ENCODE measurements at regions not wholly inside any gene's neighbourhood (a gene's known extent, or its start where the extent isn't known, plus 50 kb on each side); places are given as distances from the start of the nearest gene placed in this dataset.
"Not testable (repeated sequence)": the region's sequence is repeated elsewhere in the genome, so short reads cannot be mapped to it uniquely, and the experiment has no call there.

DNA sequence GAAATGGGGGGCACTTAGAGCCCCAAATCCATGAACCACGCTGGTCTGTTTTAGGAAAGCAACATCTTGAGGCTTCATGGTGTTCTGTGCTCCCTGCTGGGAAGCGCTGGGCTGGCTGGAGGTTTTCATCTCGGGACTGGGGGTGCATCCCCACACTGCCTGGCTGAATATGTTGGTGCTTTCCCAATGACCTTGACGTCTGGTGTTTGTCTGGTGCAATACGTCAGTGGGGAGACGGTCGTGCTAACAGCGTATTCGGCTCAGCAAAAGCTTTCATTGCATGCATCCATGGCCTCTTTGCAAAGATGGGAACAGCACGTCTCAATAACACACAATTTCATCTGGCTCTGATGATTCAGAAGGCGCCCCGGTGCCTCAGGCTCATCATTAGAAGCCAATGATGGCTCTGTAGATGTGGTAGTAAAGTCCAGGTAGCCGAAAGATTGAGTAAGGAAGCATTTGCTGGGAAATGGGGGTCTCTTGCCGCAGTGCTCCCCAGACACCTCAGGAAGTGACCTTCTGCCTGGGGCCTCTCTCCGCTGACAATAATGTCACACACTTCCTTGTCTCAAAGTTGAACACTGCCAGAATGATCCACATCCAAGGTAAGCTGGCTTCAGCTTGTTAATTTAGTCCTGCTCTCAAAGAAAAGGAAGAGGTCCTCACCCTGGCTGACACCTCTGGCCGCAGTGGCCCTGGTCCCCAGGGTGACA lies 97.7 kb downstream of the ING1 start:
- no peak for DNase-seq

DNA sequence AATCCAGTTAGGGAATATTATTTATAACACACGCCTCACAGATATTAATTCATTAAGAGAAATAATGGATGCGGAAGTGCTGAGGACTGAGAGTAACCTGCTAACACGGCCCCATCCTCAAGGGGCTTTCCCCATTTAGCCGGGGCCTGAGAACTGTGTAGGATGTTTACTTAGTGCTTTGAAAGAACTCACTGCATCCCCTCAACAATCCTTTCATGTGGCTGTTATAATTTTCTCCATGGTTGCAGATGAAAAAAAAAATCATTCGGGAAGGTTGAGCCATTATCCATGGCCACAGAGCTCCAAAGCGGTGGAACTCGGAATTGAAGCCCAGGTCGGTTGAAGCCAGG lies 98.2 kb downstream of the ING1 start:
- no peak for DNase-seq

DNA sequence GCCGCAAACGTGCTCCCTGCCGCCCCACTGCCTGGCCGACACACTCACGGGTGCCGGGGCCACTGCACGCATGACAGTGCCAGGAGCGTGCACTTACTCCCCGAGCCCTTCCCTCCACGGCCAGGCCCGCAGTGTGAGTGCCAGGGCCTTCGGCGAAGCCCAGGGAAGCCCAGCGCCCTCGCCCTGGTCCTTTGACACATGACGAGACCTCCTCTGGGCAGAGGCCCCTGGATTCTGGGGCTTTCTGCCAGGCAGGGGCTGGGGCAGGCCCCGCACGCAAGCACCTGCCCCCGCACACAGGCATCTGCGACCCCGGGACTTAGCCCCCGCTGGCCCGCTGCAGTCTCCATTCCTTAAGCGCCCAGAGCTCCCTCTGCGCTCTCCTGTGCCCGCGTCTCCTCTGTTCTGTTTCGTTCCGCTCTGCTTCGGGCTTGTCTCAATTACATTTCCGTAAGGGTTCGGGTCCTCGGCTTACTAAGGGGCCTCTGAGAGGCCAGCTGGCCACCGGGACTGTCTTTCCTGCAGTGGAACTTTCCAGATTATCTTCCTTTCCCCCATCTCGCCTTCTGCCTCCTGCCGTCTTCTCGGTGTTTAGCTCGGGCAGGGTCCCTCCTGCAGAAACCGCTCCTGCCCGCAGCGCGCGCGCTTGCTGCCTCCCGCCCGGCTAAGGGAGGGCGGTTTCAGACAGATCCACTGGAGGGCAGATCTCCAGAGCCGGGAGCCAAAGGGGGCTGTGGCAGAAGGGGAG lies 98.8 kb downstream of the ING1 start:
- peak in 1 of 4 experiments; percentile 8 for DNase-seq

DNA sequence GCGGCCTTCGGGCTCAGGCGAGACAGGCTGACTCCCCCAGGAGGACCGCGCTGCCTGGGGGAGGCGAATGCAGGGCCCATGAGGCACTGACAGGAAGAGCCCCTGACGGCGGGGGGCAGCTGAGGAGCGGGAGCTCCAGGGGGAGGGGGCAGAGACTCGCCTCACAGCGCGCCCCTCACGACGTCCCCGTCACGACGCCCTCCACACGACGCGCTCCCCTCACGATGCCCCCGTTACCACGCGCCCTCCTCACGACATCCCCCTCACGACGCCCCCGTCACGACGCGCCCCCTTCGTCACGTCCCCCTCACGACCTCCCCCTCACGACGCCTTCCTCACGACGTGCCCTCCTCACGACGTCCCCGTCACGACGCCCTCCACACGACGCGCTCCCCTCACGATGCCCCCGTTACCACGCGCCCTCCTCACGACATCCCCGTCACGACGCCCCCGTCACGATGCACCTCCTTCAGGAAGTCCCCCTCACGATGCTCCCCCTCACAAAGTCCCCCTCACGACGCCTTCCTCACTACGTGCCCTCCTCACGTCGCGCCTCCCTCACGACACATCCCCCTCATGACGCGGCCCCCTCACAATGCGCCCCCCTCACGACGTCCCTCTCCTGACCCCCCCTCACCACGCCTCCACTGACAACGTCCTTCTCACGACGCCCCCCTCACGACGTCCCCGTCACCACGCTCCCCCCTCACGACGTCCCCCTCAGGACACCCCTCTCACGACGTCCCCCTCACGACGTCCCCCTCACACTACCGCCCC lies 99.6 kb downstream of the ING1 start:
- no peak for DNase-seq

DNA sequence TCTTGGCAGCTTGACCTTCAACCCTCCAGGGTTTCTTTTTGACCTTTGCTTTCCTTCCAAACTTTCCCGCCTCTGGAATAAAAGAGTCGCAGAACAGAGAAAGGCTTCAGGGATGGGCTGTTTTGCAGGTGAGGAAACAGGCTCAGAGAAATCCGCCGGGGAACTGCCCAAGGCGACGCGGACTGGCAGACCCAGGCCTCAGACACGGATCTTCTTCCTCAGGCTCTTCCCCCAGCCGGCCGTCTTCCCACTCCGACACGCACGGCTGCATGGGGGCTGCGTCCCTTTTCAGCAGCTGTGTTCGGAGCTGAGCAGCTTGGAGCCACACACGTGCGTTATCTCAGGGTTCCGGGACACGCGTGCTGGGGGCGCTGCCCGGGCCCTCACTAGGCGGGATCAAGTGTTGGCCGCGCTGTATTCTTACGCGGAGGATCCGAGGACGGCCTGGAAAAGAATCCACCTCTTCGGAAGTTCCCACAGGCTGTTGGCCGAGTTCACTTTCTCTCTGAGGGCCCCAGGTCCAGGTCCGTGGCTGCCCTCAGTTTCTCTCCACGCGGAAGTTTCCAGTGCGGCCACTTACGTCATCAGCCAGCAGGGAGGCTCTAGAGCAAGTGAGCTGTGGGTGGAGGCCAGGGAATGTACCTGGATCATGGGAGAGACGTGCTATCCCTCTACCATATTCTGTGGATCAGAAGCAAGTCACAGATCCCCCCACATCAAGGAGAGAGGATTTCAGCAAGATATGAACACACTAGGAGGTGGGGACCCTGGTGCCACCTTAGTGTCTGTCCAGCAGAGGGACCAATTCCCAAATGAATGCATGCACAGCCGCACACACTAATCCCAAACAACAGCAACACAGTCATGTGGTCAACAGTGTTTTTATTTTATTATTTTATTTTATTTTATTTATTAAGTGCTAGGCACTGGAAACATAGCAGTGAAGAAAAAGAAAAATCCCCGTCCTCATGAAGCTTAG lies 100.4 kb downstream of the ING1 start:
- DNase-seq: no peak

DNA sequence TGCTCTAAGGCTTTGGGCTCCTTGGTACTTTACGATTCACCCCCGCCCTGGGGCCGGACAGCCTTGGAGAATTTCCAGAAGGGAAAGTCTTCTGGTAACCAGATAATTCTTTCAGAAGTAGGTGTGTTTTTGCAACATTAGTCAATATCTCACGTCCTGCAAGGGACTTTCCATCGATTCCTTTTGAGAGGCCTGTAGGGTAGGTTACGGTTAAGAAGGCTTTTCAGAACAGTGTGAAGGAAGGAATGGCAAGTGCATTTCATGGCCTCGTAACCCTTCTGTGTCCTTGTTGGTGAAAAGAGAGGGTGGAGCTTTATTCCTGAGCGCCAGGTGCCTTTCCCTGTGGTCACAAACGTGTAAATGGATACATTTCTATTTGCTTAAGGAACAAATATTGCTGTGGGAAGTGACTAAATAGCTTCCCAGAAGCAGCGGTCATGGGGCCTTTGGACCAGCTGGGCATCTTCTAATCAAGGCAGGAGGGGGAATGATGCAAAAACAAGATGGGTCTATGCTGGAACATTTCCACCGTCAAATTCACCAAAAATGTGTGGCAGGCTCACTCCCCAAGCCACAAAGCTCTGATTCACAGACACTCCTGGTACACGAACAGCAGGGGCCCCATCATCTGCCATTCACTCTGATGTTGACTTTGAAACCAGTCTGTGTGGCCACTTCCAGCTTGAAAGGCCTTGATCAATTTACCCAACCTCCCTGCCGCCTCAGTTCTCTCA lies 99.2 kb downstream of the ANKRD10 start:
- DNase-seq: no peak

DNA sequence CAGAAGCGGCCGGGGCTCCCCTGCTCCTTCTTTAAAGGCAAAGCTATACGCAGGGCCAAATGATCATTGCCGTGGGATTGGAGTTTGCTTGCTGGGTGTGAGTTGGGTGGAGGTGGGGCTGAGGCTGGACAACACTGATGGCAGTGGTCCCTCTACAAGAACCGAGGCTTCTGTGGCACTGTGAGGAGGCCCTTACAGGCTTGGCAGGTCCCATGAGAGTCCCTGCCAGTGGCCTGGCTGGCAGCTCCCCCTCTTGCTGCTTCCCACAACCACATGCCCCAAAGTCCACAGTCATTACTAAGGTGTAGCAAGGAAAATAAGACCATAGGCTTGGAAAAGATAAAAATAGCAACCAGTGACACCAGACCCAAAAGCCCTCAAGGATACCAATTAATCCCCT lies 98.4 kb downstream of the ANKRD10 start:
- no peak for DNase-seq

DNA sequence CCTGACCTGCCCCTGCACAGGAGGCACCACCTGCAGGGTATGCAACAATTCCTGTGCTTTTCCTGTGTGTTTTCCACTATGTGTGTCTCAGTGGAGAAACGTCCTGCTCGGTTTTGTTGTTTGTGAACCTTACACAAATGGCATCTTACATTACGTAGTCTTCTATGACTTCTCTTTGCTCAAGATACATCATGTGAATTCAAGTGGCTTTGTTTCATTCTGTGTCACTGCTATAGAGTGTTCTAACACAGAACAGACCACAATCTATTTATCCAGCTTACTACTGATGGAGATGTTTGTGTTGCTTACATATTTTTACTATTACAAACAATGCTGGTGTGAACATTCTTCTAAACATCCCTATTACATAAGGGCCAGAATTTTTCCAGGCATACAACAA lies 97.7 kb downstream of the ANKRD10 start:
- no peak for DNase-seq

DNA sequence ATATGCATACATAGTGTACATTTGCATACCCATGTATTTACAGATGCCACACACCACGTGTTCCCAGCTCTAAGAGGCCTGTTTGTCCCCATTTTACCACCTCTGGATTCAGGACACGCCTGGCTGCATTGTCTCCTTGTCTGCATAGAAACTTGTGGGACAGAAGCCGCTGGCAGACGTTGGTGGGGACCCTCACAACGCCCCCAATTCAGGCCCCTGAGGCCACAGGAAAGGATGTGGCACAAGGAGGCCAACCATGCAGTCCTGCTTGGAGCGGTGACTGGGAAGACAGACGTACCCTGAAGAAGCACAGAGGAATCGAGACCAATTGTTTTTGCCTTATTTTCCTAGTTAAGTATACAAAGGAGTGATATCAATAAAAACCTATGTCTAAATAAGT lies 96.1 kb downstream of the ANKRD10 start:
- DNase-seq: no peak

DNA sequence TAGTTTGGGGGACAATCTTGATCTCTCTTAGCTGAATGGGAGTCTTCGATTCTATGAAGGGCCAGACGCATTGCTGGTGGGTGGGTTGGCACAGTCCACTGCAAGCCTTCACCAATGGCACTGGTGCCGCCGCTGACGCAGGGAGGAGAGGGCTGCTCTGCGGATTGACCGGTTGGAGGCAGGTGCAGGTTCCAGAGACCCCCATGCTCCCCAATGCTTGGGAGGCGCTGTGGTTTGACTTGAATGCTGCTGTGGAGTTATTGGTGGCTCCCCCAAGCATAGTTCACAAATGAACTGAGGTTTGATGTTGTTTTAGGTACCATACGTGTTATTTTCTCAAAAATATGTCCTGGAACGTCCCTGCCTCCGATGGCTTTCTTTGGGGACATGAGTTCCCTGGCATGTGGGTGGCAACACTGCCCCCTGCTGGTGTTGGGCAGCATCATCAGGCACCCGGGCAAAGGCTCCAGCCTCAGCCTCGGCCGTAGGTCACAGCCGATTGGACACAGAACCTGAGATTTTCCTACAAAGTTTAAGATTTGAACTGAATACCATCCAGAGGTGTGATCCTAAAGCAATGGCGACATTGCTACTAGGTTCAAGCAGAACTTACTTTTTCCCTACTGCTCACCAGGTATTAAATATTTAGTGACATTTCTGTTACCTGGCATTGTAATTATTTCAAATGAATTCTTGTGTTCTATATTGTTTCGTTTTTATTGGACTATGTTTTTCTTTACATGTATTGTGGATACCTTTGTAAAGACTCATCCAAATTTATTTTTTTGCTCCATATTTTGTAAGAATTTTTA lies 95.5 kb downstream of the ANKRD10 start:
- DNase-seq: peak; percentile 82 to 88 (median 86)

DNA sequence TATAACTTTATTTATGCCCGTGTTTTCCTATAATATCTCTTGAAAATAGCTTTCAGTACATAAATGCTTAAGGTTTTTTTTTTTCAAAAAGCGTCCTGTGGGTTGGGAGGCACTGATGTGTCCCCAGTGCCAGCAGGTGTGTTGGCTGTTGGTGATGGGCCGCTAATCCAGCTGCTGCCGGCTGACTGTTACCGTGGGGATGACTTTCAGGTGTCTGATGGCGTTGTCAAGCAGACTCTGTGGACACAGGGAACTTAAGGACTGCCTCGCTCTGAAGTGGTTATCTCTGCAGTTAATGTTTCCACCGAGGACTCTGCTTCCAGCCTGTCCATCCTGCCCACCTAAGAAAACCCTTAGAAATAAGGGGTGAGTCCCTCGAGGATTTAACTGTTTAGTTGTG lies 94.5 kb downstream of the ANKRD10 start:
- DNase-seq: no peak

DNA sequence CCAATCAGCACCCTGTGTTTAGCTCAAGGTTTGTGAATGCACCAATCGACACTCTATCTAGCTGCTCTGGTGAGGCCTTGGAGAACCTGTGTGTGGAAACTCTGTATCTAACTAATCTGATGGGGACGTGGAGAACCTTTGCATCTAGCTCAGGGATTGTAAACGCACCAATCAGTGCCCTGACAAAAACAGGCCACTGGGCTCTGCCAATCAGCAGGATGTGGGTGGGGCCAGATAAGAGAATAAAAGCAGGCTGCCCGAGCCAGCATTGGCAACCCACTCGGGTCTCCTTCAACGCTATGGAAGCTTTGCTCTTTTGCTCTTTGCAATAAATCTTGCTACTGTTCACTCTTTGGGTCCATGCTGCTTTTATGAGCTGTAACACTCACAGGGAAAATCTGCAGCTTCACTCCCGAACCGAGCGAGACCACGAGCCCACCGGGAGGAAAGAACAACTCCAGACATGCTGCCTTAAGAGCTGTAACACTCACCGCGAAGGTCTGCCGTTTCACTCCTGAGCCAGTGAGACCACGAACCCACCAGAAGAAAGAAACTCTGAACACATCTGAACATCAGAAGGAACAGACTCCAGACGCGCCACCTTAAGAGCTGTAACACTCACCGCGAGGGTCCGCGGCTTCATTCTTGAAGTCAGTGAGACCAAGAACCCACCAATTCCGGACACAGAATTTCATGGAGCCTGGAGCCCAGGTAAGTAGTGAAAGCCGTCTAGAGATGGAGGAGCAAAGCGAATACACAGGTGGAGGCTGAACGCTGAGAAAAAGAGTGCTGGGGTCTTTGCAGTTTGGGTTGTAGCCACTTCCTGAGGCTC lies 92.8 kb downstream of the ANKRD10 start:
- not testable (repeated sequence) for DNase-seq

DNA sequence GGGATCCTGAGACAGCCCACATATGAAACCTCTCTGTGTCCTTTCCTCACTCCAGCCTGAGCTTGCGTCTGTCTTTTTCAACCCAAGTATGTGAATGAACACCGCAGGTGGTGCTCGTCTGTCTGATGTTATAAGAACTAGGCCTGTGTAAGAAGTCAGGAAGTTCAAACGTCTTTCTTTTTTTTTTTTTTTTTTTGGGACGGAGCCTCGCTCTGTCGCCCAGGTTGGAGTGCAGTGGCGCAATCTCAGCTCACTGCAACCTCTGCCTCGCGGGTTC lies 92.3 kb downstream of the ANKRD10 start:
- no peak for DNase-seq

DNA sequence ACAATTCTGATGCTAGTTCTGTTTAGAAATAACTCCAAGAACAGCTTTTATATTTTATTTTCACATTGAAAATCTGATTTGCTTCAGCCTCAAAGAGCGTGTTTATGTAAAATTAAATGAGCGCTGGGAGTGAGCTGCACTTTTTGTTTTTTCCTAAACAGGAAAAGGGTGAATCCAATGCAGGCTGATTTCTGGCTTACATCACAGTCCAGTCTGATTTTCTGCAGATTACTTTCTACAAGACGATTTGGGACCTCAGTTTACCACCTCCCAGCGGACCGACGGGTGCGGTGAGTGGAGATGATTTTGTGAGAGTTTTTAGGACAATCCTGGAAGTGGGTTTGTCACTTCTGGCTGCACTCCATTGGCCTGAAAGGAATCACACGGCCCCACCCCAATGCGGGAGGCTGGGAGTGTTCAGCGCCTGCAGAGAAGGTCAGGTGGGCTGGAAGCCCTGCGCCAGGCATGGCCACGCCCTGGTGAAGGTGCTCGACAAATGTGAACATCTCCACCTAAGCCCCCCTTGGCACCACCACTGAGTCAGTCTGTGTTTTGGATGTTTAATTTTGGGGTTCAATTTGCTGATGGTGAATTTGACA lies 90.1 kb downstream of the ANKRD10 start:
- DNase-seq: no peak

DNA sequence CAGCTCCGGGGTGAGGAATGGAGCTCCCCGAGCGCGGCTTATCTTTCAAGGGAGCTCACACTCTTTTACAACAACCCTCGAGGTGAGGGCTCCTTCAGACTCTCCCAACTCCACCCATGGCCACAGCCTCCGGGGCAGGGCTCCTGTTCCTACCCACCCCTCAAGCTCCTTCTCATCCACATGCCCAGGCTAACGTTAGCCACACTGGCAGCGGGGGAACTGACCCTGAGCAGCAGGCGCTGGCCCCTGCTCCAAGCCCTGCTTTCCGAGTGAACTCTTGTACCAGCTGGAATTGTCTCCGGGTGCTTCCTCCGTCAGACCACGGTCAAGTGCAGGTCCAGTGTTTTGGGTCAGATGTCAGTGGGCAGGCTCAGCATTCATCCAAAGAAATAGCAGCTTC lies 89.4 kb downstream of the ANKRD10 start:
- no peak for DNase-seq

DNA sequence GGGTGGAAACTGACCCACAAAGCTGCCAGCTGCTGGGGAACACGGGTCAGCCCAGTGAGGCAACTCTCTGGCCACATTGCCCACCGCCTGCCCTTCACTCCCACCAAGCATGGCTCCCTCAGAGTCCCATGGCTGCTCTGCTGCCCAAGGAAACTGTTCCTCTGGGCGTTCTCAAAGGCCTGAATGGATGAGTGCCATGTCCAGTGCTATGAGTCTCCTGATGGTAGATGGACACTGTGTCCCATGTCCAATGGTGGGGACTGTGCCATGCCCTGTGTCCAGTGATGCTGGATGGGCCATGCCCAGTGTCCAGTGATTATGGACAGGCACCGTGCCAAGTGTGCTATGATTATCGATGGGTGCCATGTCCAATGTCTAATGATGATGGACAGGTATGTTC lies 88.8 kb downstream of the ANKRD10 start:
- DNase-seq: no peak

DNA sequence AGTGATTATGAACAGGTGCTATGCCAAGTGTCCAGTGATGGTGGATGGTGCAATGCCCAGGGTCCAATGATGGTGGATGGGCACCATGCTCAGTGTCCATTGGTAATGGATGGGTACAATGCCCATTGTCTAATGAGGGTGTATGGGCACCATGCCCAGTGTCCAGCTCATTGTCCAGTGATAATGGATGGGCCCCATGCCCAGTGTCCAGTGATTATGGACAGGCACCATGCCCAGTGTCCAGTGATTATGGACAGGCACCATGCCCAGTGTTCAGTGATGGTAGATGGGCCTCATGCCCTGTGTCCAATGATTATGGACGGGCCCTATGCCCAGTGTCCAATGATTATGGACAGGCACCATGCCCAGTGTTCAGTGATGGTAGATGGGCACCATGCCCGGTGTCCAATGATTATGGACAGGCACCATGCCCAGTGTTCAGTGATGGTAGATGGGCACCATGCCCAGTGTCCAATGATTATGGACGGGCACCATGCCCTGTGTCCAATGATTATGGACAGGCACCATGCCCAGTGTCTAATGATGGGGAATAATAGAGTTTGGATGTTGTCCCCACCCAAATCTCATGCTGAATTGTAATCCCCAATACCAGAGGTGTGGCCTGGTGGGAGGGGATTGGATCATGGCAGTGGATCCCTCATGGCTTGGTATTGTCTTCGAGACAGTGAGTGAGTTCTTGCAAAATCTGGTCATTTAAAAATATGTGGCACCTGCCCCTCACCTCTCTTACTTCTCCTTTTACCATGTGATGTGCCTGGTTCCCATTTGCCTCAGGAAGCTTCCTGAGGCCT lies 87.8 kb downstream of the ANKRD10 start:
- DNase-seq: peak in 1 of 4 experiments; percentile 7

Data from suppressor macrophage (primary cell).